Peyer's patch (tissue), 4 donors: ENCODE measurements at regions not wholly inside any gene's neighbourhood (a gene's known extent, or its start where the extent isn't known, plus 50 kb on each side); places are given as distances from the start of the nearest gene placed in this dataset.

Experiments used
- CTCF ChIP-seq, 6 experiments: fragments of 450-650 bp in 4 of 6; fragments of 200-600 bp in 2 of 6; sonication (generic) in 1 of 6; IDR thresholded peaks; one replicate each; pipeline ENCODE4 v1.5.1; 2017 to 2019; ENCODE audit warnings: antibody characterized with exemption in 6 of 6, mild to moderate bottlenecking in 3 of 6, moderate library complexity in 1 of 6
- POLR2A ChIP-seq, 2 donors: fragments of 450-650 bp; IDR thresholded peaks; one replicate each; pipeline ENCODE4 v1.5.1; 2017; ENCODE audit warnings: antibody characterized with exemption in 2 of 2, mild to moderate bottlenecking in 2 of 2, moderate library complexity in 2 of 2

GRCh38 chr14:84343656-84344055 lies 1186.3 kb upstream of the FLRT2 start:
- TF ChIP-seq CTCF (IDR thresholded peaks at IDR 0.05) (no peak), POLR2A (IDR thresholded peaks at IDR 0.05) (no peak)
